Thyroid gland (tissue), 4 donors: ENCODE measurements at regions not wholly inside any gene's neighbourhood (a gene's known extent, or its start where the extent isn't known, plus 50 kb on each side); places are given as distances from the start of the nearest gene placed in this dataset.

Experiments used
- POLR2A ChIP-seq, 2 donors: fragments of 450-650 bp; IDR thresholded peaks; one replicate each; pipeline ENCODE4 v1.6.1; 2017; ENCODE audit warnings: antibody characterized with exemption in 2 of 2, mild to moderate bottlenecking in 2 of 2, moderate library complexity in 1 of 2
- TF ChIP-seq, protein P1 (sequence below), 6 experiments: fragments of 200-600 bp in 3 of 6; fragments of 450-650 bp in 3 of 6; sonication (generic) in 3 of 6; IDR thresholded peaks; one replicate each; pipeline ENCODE4 v1.5.1; 2016 to 2019; ENCODE audit warnings: antibody characterized with exemption in 6 of 6, mild to moderate bottlenecking in 2 of 6, inconsistent platforms in 1 of 6, moderate library complexity in 1 of 6

DNA sequence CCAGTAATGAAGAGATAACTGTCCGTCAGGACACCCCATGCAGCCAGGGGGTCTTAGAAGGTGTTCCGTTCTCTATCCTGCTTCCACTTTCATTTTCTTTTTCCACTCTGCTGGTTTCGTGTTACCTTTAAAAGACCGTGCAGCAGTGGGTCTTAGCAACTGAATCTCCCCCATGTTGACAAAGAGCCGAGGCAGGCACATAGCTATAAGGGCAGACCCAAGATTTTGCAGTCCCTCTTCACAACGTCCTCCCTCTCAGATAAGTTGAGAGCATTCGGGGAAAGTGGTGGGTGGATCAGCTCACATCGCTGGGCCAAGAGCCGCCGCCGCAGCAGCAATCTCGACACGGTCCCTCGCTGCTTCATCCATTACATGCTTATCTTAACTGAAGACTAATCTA is 355.5 kb downstream of the LMO4 start:
- TF ChIP-seq POLR2A (IDR thresholded peaks at IDR 0.05): no peak
- TF ChIP-seq, protein P1, sequence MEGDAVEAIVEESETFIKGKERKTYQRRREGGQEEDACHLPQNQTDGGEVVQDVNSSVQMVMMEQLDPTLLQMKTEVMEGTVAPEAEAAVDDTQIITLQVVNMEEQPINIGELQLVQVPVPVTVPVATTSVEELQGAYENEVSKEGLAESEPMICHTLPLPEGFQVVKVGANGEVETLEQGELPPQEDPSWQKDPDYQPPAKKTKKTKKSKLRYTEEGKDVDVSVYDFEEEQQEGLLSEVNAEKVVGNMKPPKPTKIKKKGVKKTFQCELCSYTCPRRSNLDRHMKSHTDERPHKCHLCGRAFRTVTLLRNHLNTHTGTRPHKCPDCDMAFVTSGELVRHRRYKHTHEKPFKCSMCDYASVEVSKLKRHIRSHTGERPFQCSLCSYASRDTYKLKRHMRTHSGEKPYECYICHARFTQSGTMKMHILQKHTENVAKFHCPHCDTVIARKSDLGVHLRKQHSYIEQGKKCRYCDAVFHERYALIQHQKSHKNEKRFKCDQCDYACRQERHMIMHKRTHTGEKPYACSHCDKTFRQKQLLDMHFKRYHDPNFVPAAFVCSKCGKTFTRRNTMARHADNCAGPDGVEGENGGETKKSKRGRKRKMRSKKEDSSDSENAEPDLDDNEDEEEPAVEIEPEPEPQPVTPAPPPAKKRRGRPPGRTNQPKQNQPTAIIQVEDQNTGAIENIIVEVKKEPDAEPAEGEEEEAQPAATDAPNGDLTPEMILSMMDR (IDR thresholded peaks at IDR 0.05): no peak
